HG02798 (cell line): ENCODE measurements at regions not wholly inside any gene's neighbourhood (a gene's known extent, or its start where the extent isn't known, plus 50 kb on each side); places are given as distances from the start of the nearest gene placed in this dataset.

Experiments used
- ATAC-seq: cut with Tn5 transposase; IDR thresholded peaks from one replicate; pipeline ENCODE4 v1.9.1; 2021; ENCODE audit warnings: mild to moderate bottlenecking; ENCODE audit not compliant: unreplicated experiment, poor library complexity

GRCh38 chr6:40340957-40341356 lies 246.2 kb downstream of the LRFN2 start:
- no peak for ATAC-seq

GRCh38 chr6:40340196-40340595 lies 247.0 kb downstream of the LRFN2 start:
- ATAC-seq: no peak

- ATAC-seq: no peak
Observed at GRCh38 chr6:40338306-40338705, 248.9 kb downstream of the LRFN2 start.

GRCh38 chr6:40336940-40337760 lies 250.0 kb downstream of the LRFN2 start:
- no peak for ATAC-seq

DNA sequence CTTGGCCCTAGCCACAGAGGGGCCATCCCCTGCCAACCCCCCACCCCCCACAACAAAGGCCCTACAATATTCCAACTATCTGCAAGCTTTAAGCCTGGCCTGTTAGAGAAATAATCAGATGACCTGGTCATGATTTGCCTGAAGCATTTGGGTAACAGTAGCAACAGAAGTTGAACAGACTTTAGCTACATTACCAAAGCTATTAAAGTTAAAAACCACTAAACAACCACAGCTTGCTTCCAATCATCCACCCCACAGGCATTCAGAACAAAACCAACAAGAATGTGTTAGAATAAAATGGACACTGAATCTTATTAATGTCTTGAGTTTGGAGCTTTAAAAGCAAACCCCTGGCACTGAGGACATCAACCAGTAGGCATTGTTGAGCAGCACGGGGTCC lies 250.9 kb downstream of the LRFN2 start:
- ATAC-seq: no peak

DNA sequence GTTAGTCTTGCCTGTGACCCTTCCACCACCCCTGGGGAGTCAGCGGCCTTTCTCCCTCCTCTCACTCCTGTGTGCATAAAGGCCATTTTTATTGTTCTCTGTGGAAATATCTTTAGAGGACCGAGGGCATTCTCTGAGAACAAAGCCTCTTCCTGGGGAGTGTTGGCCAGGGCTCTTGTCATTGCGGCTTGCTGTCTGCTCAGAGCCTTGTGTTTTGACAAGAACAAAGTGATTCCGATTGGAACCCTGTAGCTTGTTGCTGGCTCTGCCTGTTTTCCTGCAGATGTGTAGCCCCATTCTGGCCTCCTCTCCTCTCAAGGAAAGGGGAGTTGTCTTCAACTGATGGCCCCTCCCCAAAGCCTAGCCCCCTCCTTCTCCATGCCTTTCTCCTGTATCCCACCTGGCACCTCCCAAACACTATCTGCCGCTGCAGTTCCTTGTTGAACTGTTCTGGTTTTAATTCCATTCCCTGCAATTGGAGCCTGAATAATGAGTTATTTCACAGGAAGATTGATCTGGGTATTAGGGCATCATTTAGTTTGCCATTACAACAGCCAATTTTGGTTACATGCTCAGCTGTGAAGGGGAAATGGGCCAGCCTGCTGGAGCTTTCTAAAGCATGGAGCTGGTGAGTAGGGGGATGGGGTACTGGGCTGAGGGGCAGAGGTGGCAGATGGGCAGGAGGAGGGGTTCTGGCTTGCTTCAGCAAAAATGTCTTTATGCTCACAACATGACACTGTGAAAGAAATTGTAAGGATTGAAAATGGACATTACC lies 252.5 kb downstream of the LRFN2 start:
- no peak for ATAC-seq

DNA sequence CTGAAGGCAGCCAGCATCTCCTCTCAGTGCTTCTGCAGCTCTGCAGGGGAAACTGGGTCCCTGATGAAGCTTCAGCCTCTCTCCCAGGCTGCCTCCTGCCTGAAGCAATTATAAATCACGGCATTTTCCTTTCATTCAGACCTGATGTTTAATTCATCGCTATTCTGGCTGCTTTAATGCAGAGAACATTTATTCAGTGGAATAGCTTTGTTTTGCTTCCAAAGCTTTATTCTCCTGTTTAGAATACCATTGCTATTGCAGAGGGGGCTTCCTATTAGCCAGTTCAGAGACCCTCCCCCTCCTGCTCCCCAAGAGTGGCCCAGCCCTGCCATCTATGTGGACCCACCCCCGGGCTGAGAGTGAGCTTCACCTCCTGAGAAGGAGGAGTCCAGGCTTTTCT lies 255.6 kb downstream of the LRFN2 start:
- ATAC-seq: no peak

GRCh38 chr6:40330301-40330721 lies 256.9 kb downstream of the LRFN2 start:
- ATAC-seq: no peak

GRCh38 chr6:40328986-40329545 lies 258.1 kb downstream of the LRFN2 start:
- no peak for ATAC-seq

- ATAC-seq: no peak
Observed at GRCh38 chr6:40328386-40328985, 258.7 kb downstream of the LRFN2 start.

DNA sequence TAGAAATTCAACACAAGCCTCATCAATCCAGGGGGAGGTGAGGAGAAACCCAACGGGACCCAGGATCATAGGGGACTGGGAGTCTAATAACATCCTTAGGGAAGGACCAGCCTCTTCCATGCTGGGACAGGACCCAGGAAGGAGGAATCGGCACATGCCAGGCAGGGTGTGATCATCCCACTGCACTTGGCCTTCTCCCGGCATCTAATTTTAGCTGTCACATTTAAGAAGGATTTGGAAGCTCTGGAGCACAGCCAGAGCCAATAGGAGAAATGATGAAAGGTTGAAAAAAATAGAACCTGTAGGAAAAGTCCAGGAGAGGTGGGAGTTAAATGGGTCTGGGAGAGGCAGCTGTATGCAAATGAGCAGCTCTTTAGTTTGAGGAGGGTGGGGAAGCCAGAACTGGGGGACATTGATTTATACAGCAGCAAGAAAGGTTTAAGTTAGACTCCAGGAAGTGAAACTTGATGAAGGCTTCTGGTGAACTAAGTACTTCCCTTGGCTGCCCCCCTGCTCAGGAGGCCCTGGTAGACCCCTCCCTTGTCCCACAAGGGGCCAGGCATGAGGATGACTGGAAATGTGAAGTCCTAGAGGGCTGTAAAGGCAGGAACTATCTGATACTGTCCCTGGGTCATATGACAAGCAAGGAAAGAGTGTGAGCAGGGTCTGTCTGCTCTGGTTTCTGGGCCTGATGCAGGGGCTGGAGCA lies 260.3 kb downstream of the LRFN2 start:
- ATAC-seq: no peak

DNA sequence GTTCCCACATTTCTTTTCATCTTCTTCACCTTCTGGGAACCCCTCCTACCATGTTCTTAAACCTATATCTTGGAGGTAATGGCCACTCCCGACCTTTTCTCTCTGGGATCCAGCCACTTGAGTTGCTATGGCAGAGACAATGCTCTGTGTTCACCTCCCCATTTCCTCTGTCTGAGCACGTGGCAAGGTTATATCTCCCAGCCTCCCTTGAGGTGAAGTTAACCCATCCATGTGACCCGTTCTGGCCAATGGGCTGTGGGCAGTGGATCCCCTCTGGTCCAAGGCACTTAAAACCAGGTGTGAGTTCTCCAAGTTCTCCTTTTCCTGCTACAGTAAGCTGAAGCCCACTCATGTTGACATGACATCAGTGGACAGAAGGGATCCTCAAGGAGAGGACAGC lies 261.4 kb downstream of the LRFN2 start:
- ATAC-seq: no peak

GRCh38 chr6:40325041-40325440 lies 262.1 kb downstream of the LRFN2 start:
- ATAC-seq: no peak

DNA sequence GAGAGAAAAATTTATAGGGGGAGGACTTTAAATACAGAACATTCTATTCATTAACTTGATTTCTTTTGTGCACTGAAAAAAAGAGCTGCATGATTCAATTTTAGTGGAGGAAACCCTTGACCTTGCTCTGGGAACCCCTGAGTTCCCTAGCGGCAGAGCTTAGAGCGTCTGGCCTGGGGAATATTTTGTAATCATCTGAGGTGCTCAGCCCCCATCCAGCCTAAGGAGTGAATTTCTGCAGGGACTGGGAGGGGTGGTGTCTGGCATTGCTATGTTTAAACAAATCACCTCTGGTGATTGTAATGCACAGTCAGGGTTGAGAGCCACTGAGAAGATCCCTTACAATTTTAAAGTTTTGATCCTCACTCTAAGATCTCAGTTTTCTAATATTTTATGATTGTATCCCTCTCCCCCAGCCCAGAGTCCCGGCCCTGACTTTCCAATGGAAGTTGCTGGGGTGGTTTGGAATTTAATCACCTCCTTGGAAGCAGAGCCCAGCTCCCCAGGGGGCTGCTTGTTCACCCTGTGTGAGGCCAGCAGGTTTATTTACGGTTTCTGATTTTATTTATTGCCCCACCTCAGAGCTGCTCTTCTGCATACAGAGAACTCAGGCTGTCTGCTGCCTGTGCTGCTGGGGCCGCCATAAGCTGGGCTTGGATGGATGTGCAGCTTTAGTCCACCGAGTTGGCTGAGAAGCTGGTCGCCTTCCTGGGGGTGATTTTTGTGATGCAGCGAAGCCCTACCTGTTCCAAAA lies 263.1 kb downstream of the LRFN2 start:
- ATAC-seq: no peak

GRCh38 chr6:40322336-40322735 lies 264.8 kb downstream of the LRFN2 start:
- no peak for ATAC-seq

DNA sequence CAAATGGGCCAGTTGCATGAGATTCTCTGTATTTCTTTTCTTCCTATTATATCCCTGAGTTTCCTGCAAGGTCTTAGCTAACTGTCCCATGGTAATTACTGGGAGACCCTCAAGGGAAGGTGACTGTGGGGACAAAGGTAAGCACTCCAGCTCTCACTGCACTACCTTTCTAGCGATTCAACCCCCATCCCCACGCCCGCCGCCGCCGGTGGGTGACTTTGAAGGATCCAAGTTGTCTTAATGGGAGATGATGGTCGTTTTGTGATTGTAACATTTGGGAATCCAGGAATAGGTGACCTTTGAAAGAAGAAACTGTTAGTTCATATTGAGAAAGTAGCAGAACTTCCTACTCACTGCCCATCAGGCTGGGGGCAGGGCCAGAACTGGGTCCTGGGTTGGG lies 265.5 kb downstream of the LRFN2 start:
- no peak for ATAC-seq

DNA sequence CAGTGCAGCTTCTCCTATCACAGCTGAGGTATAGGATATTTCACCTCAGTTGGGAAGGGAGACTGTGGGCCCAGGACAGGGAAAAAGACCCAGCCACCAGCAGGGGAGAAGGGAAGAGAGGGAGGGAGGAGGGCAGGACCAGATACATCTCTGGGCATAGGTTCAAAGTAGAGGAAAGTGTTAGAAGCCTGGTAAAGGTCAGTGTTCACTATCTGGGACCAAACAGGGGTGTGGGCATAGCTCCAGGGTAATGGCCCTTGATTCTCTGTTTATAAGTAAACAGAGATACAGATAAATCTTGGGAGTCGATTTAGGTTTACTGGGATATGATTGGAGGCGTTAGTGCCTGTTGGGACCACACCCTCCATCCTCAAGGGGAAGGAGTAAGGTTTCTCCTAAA lies 266.2 kb downstream of the LRFN2 start:
- ATAC-seq: no peak

DNA sequence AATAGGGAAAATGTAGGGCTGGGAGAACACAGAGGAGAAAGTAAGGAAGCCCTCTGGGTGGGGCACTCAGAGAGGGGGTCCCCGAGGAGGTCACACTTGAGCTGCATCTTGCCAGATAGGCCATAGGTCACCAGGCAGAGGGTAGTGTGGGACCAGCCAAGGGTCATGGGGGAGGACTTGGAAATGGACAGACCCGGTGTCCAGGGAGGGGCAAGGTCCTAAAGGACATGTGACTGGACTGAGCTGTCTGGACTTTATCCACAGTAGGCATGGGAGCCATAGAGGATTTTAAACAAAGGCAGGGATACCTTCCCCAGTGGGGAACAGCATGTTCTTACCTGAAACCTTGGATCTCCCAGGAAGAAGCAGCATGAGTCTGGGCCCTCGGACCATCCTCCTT lies 266.7 kb downstream of the LRFN2 start:
- no peak for ATAC-seq

- no peak for ATAC-seq
Observed at GRCh38 chr6:40319124-40319523, 268.0 kb downstream of the LRFN2 start.

- ATAC-seq: no peak
Observed at GRCh38 chr6:40315060-40315459, 272.1 kb downstream of the LRFN2 start.
